HEK293 (cell line): ENCODE measurements at regions not wholly inside any gene's neighbourhood (a gene's known extent, or its start where the extent isn't known, plus 50 kb on each side); places are given as distances from the start of the nearest gene placed in this dataset.

Experiments used
- CTCF ChIA-PET: fragments of 350-600 bp; formaldehyde crosslinking; extraction: SDS; loops from one replicate; lab custom pipeline; 2021; ENCODE audit warnings: antibody characterized with exemption; lab: Yijun Ruan, JAX
- POLR2A ChIA-PET: fragments of 300-600 bp; formaldehyde crosslinking; extraction: SDS; loops from one replicate; lab custom pipeline; 2020; ENCODE audit warnings: antibody characterized with exemption, inconsistent platforms; lab: Yijun Ruan, JAX
- H3K27ac ChIP-seq: fragments of 200-500 bp; sonication (Bioruptor generic); 2 replicates; pipeline ENCODE4 v1.5.1; 2014; ENCODE audit warnings: low read depth, low read length, control low read depth, inconsistent platforms; ENCODE audit errors: extremely low read depth
- H3K36me3 ChIP-seq, 2 experiments: fragments of 200-500 bp in 1 of 2; sonication (Bioruptor generic) in 1 of 2; 1 replicate in 1 of 2; 2 replicates in 1 of 2; pipeline ENCODE4 v1.5.1; 2014 to 2017; ENCODE audit warnings: inconsistent platforms in 2 of 2, low read length in 2 of 2; ENCODE audit not compliant: control insufficient read depth in 2 of 2, insufficient read depth in 1 of 2
- H3K4me1 ChIP-seq: fragments of 200-500 bp; sonication (Bioruptor generic); 2 replicates; pipeline ENCODE4 v1.5.1; 2014; ENCODE audit warnings: mild to moderate bottlenecking, low read length, inconsistent platforms; ENCODE audit not compliant: control insufficient read depth, insufficient read depth
- H3K4me3 ChIP-seq: 2 replicates; pipeline ENCODE4 v1.5.1; 2011; ENCODE audit warnings: low read depth, mild to moderate bottlenecking, control low read depth, low read length, moderate library complexity
- H3K9me3 ChIP-seq: fragments of 200-500 bp; sonication (Bioruptor generic); 2 replicates; pipeline ENCODE4 v1.5.1; 2014; ENCODE audit warnings: low read depth, low read length, inconsistent platforms; ENCODE audit not compliant: control insufficient read depth, insufficient read depth
- EGR2 ChIP-seq: fragments of 450-650 bp; formaldehyde crosslinking; IDR thresholded peaks from 2 replicates; pipeline ENCODE4 v1.5.1; 2016; ENCODE audit warnings: low read depth, missing biosample characterization, missing genetic modification characterization
- KLF16 ChIP-seq: fragments of 450-650 bp; formaldehyde crosslinking; IDR thresholded peaks from 2 replicates; pipeline ENCODE4 v1.5.1; 2017; ENCODE audit warnings: missing biosample characterization, missing genetic modification characterization
- ZFP41 ChIP-seq: fragments of 450-650 bp; formaldehyde crosslinking; IDR thresholded peaks from 2 replicates; pipeline ENCODE4 v1.5.1; 2016; ENCODE audit warnings: missing biosample characterization, missing genetic modification characterization, borderline replicate concordance
- ZNF146 ChIP-seq: fragments of 450-650 bp; formaldehyde crosslinking; IDR thresholded peaks from 2 replicates; pipeline ENCODE4 v1.5.1; 2016; ENCODE audit warnings: missing biosample characterization, missing genetic modification characterization
- ZNF350 ChIP-seq: fragments of 450-650 bp; formaldehyde crosslinking; IDR thresholded peaks from 2 replicates; pipeline ENCODE4 v1.5.0; 2017; ENCODE audit warnings: missing biosample characterization, mild to moderate bottlenecking, missing genetic modification characterization
- ZNF391 ChIP-seq: fragments of 450-650 bp; formaldehyde crosslinking; IDR thresholded peaks from 2 replicates; pipeline ENCODE4 v1.5.1; 2016; ENCODE audit warnings: low read depth, missing biosample characterization, missing genetic modification characterization, borderline replicate concordance
- ZNF449 ChIP-seq: fragments of 450-650 bp; formaldehyde crosslinking; IDR thresholded peaks from 2 replicates; pipeline ENCODE4 v1.5.1; 2017; ENCODE audit warnings: missing biosample characterization, mild to moderate bottlenecking, missing genetic modification characterization, moderate library complexity
- ZNF529 ChIP-seq: fragments of 450-650 bp; formaldehyde crosslinking; IDR thresholded peaks from 2 replicates; pipeline ENCODE4 v1.5.1; 2017; ENCODE audit warnings: missing genetic modification characterization, missing biosample characterization; ENCODE audit not compliant: insufficient replicate concordance
- ZNF664 ChIP-seq: fragments of 450-650 bp; formaldehyde crosslinking; IDR thresholded peaks from 2 replicates; pipeline ENCODE4 v1.5.1; 2016; ENCODE audit warnings: missing biosample characterization, missing genetic modification characterization
- ZSCAN30 ChIP-seq: fragments of 450-650 bp; IDR thresholded peaks from 2 replicates; pipeline ENCODE4 v1.5.1; 2018; ENCODE audit warnings: missing biosample characterization, mild to moderate bottlenecking, missing genetic modification characterization, moderate library complexity
- TF ChIP-seq, protein P1 (sequence below): fragments of 450-650 bp; formaldehyde crosslinking; IDR thresholded peaks from 2 replicates; pipeline ENCODE4 v1.5.1; 2017; ENCODE audit warnings: missing biosample characterization, missing genetic modification characterization
- TF ChIP-seq, protein P2 (sequence below): fragments of 450-650 bp; formaldehyde crosslinking; IDR thresholded peaks from 2 replicates; pipeline ENCODE4 v1.5.1; 2016; ENCODE audit warnings: missing biosample characterization, missing genetic modification characterization

DNA sequence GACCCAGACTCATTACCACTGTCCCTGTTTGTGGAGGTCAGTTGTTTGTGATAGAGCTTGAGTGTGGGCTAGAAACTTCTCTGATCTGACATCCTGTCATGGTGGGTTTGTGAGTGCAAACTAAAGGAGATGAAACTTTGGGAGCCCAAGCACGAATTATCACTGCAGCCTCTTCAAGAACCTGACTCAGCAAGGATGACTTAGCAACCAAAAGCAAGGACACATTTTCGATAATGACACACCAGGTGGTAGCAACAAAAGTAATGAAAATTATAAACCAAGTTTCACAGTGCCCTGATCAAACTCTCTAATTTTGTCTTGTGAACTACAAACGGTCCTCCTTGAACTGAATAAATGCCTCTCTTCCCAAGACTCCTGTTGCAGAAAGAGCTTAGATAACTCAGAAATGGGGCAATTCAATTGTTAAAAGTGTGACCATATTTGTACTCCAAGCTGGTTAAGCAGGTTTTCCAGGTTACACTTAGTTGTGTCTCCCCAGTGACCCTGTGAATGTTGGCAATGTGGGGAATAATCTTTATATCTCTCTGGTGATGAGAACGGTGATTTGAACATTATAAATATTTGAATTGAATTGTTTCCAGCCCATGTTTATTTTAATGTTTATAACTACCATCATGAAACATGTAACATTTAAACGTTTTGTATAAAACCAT, 52.6 kb upstream of the ATP8A1 start:
- H3K4me1 ChIP-seq, result no peaks in the 10 kb centered on the region
- ChIA-PET POLR2A (no interaction called here), CTCF (no interaction called here)
- no peaks in the 10 kb centered on the region for H3K9me3 ChIP-seq
- H3K4me3 ChIP-seq, result no peak overlapping the region
- TF ChIP-seq KLF16 (tag by site-specific recombination), result no peak
- no peak for TF ChIP-seq ZFP41 (tag by site-specific recombination)
- TF ChIP-seq ZNF664 (tag by site-specific recombination), result no peak
- no peak for TF ChIP-seq ZNF449
- no peak for TF ChIP-seq ZNF391 (tag by site-specific recombination)
- TF ChIP-seq ZNF146 (tag by site-specific recombination), result no peak
- H3K27ac ChIP-seq, result no peak overlapping the region
- H3K36me3 ChIP-seq, result no peaks in the 10 kb centered on the region

DNA sequence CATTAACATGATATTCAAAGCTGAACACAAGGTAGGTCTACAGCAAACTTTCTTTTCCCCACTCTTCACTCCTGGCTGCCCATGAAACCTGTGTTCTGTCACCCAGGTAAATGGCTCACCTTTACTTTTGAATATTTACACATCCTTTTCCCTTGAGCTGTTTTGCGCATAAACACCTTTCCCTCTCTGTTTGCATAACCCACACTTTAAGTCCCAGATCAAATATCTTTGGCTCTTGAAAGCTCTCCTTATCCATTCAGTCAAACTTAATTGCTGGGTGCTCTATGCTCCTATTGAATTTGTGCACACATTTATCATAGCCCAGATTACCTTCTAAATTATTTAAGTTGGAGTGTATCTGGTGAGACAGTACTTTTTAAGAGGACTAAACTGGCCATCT, 51.7 kb upstream of the ATP8A1 start:
- no peaks in the 10 kb centered on the region for H3K4me1 ChIP-seq
- no peak overlapping the region for H3K27ac ChIP-seq
- H3K9me3 ChIP-seq, result no peaks in the 10 kb centered on the region
- CTCF ChIA-PET, result interaction anchor here (0.8 kb wide), 1 partner anchor 140 kb away, joined by 3 read pairs; no protein-coding TSS in a partner anchor
- H3K36me3 ChIP-seq, result no peaks in the 10 kb centered on the region
- TF ChIP-seq ZSCAN30, result no peak
- TF ChIP-seq ZNF350 (tag by site-specific recombination), result no peak
- TF ChIP-seq, protein P1, sequence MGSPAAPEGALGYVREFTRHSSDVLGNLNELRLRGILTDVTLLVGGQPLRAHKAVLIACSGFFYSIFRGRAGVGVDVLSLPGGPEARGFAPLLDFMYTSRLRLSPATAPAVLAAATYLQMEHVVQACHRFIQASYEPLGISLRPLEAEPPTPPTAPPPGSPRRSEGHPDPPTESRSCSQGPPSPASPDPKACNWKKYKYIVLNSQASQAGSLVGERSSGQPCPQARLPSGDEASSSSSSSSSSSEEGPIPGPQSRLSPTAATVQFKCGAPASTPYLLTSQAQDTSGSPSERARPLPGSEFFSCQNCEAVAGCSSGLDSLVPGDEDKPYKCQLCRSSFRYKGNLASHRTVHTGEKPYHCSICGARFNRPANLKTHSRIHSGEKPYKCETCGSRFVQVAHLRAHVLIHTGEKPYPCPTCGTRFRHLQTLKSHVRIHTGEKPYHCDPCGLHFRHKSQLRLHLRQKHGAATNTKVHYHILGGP, result no peak
- no peak for TF ChIP-seq ZNF529 (tag by site-specific recombination)
- TF ChIP-seq, protein P2, sequence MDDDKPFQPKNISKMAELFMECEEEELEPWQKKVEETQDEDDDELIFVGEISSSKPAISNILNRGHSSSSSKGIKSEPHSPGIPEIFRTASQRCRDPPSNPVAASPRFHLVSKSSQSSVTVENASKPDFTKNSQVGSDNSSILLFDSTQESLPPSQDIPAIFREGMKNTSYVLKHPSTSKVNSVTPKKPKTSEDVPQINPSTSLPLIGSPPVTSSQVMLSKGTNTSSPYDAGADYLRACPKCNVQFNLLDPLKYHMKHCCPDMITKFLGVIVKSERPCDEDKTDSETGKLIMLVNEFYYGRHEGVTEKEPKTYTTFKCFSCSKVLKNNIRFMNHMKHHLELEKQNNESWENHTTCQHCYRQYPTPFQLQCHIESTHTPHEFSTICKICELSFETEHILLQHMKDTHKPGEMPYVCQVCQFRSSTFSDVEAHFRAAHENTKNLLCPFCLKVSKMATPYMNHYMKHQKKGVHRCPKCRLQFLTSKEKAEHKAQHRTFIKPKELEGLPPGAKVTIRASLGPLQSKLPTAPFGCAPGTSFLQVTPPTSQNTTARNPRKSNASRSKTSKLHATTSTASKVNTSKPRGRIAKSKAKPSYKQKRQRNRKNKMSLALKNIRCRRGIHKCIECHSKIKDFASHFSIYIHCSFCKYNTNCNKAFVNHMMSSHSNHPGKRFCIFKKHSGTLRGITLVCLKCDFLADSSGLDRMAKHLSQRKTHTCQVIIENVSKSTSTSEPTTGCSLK, result no peak
- no peak for TF ChIP-seq EGR2 (tag by site-specific recombination)
- POLR2A ChIA-PET, result no interaction called here
- no peak overlapping the region for H3K4me3 ChIP-seq
